HFFc6 (cell line): ENCODE measurements at regions not wholly inside any gene's neighbourhood (a gene's known extent, or its start where the extent isn't known, plus 50 kb on each side); places are given as distances from the start of the nearest gene placed in this dataset.

ENCODE experiments used
- DNase-seq: peaks from one replicate; pipeline ENCODE4 v3.0.0-alpha.2; 2018
- H3K27ac Mint-ChIP-seq: 2 replicates; pipeline ENCODE4 v1.8.0; 2020; ENCODE audit warnings: mild to moderate bottlenecking, mixed read lengths
- H3K27me3 Mint-ChIP-seq: 2 replicates; pipeline ENCODE4 v1.8.0; 2021; ENCODE audit warnings: mild to moderate bottlenecking, moderate library complexity, mixed read lengths; ENCODE audit not compliant: insufficient read depth
- H3K36me3 Mint-ChIP-seq: 2 replicates; pipeline ENCODE4 v1.8.0; 2021; ENCODE audit warnings: low read depth, mixed read lengths
- H3K4me1 Mint-ChIP-seq: 2 replicates; pipeline ENCODE4 v1.8.0; 2020; ENCODE audit warnings: low read depth, mixed read lengths
- H3K4me3 Mint-ChIP-seq: 2 replicates; pipeline ENCODE4 v1.8.0; 2020; ENCODE audit warnings: mild to moderate bottlenecking, moderate library complexity, mixed read lengths
- H3K9me3 Mint-ChIP-seq: 2 replicates; pipeline ENCODE4 v1.8.0; 2020; ENCODE audit warnings: mild to moderate bottlenecking, mixed read lengths
- CTCF ChIP-seq: fragments of 200-600 bp; sonication (generic); IDR thresholded peaks from 2 replicates; pipeline ENCODE4 v1.5.0; 2021; ENCODE audit warnings: antibody characterized with exemption, mild to moderate bottlenecking

GRCh38 chr18:34506198-34506597 is 203.9 kb upstream of the DTNA start:
- Mint-ChIP-seq H3K9me3 (peaks cover 33% of the 10 kb centered on the region), H3K27ac (no peak overlapping the region), H3K4me3 (no peak overlapping the region), H3K4me1 (no peaks in the 10 kb centered on the region), H3K36me3 (no peaks in the 10 kb centered on the region), H3K27me3 (no peaks in the 10 kb centered on the region)
- DNase-seq: no peak
- TF ChIP-seq CTCF: no peak

- H3K27ac Mint-ChIP-seq: no peak overlapping the region
- no peak for TF ChIP-seq CTCF
- DNase-seq: no peak
- no peaks in the 10 kb centered on the region for H3K36me3 Mint-ChIP-seq
- H3K4me3 Mint-ChIP-seq: no peak overlapping the region
- no peaks in the 10 kb centered on the region for H3K27me3 Mint-ChIP-seq
- no peaks in the 10 kb centered on the region for H3K4me1 Mint-ChIP-seq
- H3K9me3 Mint-ChIP-seq: peaks cover 34% of the 10 kb centered on the region
Measured at GRCh38 chr18:34509163-34509562, 200.9 kb upstream of the DTNA start.

- no peak overlapping the region for H3K27ac Mint-ChIP-seq
- H3K36me3 Mint-ChIP-seq: no peaks in the 10 kb centered on the region
- peaks cover 32% of the 10 kb centered on the region for H3K9me3 Mint-ChIP-seq
- no peak overlapping the region for H3K4me3 Mint-ChIP-seq
- no peak for DNase-seq
- H3K27me3 Mint-ChIP-seq: no peaks in the 10 kb centered on the region
- TF ChIP-seq CTCF: no peak
- no peaks in the 10 kb centered on the region for H3K4me1 Mint-ChIP-seq
Measured at GRCh38 chr18:34509879-34510586, 200.1 kb upstream of the DTNA start.

GRCh38 chr18:34510926-34511325 is 199.2 kb upstream of the DTNA start:
- H3K4me3 Mint-ChIP-seq: no peak overlapping the region
- no peaks in the 10 kb centered on the region for H3K36me3 Mint-ChIP-seq
- H3K27ac Mint-ChIP-seq: no peak overlapping the region
- no peak for TF ChIP-seq CTCF
- H3K9me3 Mint-ChIP-seq: peaks cover 26% of the 10 kb centered on the region
- H3K4me1 Mint-ChIP-seq: no peaks in the 10 kb centered on the region
- DNase-seq: no peak
- H3K27me3 Mint-ChIP-seq: no peaks in the 10 kb centered on the region

- H3K4me1 Mint-ChIP-seq: no peaks in the 10 kb centered on the region
- H3K36me3 Mint-ChIP-seq: no peaks in the 10 kb centered on the region
- H3K9me3 Mint-ChIP-seq: peaks cover 21% of the 10 kb centered on the region
- H3K4me3 Mint-ChIP-seq: no peak overlapping the region
- no peak for DNase-seq
- no peak overlapping the region for H3K27ac Mint-ChIP-seq
- TF ChIP-seq CTCF: no peak
- no peaks in the 10 kb centered on the region for H3K27me3 Mint-ChIP-seq
Measured at GRCh38 chr18:34511435-34511834, 198.7 kb upstream of the DTNA start.

- H3K4me1 Mint-ChIP-seq: no peaks in the 10 kb centered on the region
- no peak for DNase-seq
- H3K9me3 Mint-ChIP-seq: peaks cover 20% of the 10 kb centered on the region
- H3K27ac Mint-ChIP-seq: no peak overlapping the region
- no peak overlapping the region for H3K4me3 Mint-ChIP-seq
- no peak for TF ChIP-seq CTCF
- H3K27me3 Mint-ChIP-seq: no peaks in the 10 kb centered on the region; the same call in 1 of the 2 replicates
- no peaks in the 10 kb centered on the region for H3K36me3 Mint-ChIP-seq
Measured at GRCh38 chr18:34511879-34512278, 198.2 kb upstream of the DTNA start.
